Motor neuron (in vitro differentiated cells): ENCODE measurements at regions not wholly inside any gene's neighbourhood (a gene's known extent, or its start where the extent isn't known, plus 50 kb on each side); places are given as distances from the start of the nearest gene placed in this dataset.

Experiments
- ATAC-seq, 8 experiments: fragments of 200-7000 bp; cut with Tn5 transposase; replicated peaks in 6 of 8; 2 replicates each; pipeline ENCODE4 v1.8.0; 2021; ENCODE audit warnings: mild to moderate bottlenecking in 8 of 8, moderate library complexity in 8 of 8
- H3K27ac ChIP-seq, 2 donors: fragments of 250-450 bp; sonication (Bioruptor Pico); 2 replicates each; pipeline ENCODE4 v1.9.0; 2021; ENCODE audit warnings: antibody characterized with exemption in 2 of 2, mild to moderate bottlenecking in 2 of 2, moderate library complexity in 1 of 2
- H3K4me1 ChIP-seq, 2 donors: fragments of 250-450 bp; sonication (Bioruptor Pico); replicated peaks in 1 of 2; 2 replicates each; pipeline ENCODE4 v1.6.1; 2021; ENCODE audit warnings: antibody characterized with exemption in 2 of 2, mild to moderate bottlenecking in 2 of 2, moderate library complexity in 1 of 2
- H3K4me3 ChIP-seq, 5 donors: fragments of 250-450 bp; sonication (Bioruptor Pico); 2 replicates each; pipeline ENCODE4 v1.9.0; 2021; ENCODE audit warnings: antibody characterized with exemption in 5 of 5, mild to moderate bottlenecking in 5 of 5, moderate library complexity in 4 of 5
- WGBS, 10 experiments: fragments of 450-650 bp; shearing (Covaris generic); methylation state at CpG; one replicate each; pipeline ENCODE4 v1.0.0; 2022; 5-methylcytosine and 5-hydroxymethylcytosine counted together
- in situ Hi-C, 9 experiments: fragments of 400-800 bp; cut with MboI; loops; one replicate each; pipeline ENCODE4 v1.15.0; 2021; ENCODE audit warnings: low sequenced_read_pairs in 9 of 9, low pct_unique_long_range_greater_than_20kb in 2 of 9; ENCODE audit not compliant: unreplicated experiment in 9 of 9

GRCh38 chr6:167452338-167453081, 127.6 kb downstream of the TTLL2 start:
- in situ Hi-C loops: no loop called here
- no peak for ATAC-seq
- 33 to 100% (median 83%) methylated on average over 1 to 5 of the region's 8 CpGs; no CpG with 5 or more reads in 2 of the 10 experiments for WGBS, 10 experiments
- Histone ChIP-seq H3K27ac (no peak overlapping the region), H3K4me3 (no peak overlapping the region), H3K4me1 (no peaks in the 10 kb centered on the region)

GRCh38 chr6:167453082-167453446, 128.2 kb downstream of the TTLL2 start:
- ATAC-seq: no peak
- WGBS, 10 experiments: 6 to 96% (median 85%) methylated on average over 3 to 4 of the region's 4 CpGs
- no peak overlapping the region for H3K4me3 ChIP-seq
- no peaks in the 10 kb centered on the region for H3K4me1 ChIP-seq
- in situ Hi-C loops: no loop called here
- no peak overlapping the region for H3K27ac ChIP-seq

GRCh38 chr6:167454003-167454402, 129.1 kb downstream of the TTLL2 start:
- Histone ChIP-seq H3K4me1 (peaks cover 0 to 6% of the 10 kb centered on the region in 2 donors), H3K4me3 (no peak overlapping the region), H3K27ac (no peak overlapping the region)
- in situ Hi-C loops: no loop called here
- no peak for ATAC-seq

GRCh38 chr6:167455371-167455770, 130.5 kb downstream of the TTLL2 start:
- WGBS, 10 experiments: 29 to 100% (median 89%) methylated on average over 2 to 4 of the region's 4 CpGs; no CpG with 5 or more reads in 3 of the 10 experiments
- no peak for ATAC-seq
- in situ Hi-C loops: no loop called here
- Histone ChIP-seq H3K27ac (no peak overlapping the region), H3K4me3 (no peak overlapping the region), H3K4me1 (peaks cover 0 to 8% of the 10 kb centered on the region in 2 donors)

GRCh38 chr6:167462514-167463312, 137.8 kb downstream of the TTLL2 start:
- in situ Hi-C loops: no loop called here
- ATAC-seq: peak in 2 of 8 experiments; percentile 58 to 74
- Histone ChIP-seq H3K4me1 (peaks cover 7 to 8% of the 10 kb centered on the region in 2 donors), H3K4me3 (no peak overlapping the region), H3K27ac (no peak overlapping the region)
- 33 to 100% (median 70%) methylated on average over 2 to 8 of the region's 12 CpGs for WGBS, 10 experiments

GRCh38 chr6:167464177-167464576, 139.3 kb downstream of the TTLL2 start:
- in situ Hi-C loops: no loop called here
- no peak for ATAC-seq
- no peak overlapping the region for H3K4me3 ChIP-seq
- H3K4me1 ChIP-seq: peaks cover under 1 to 7% of the 10 kb centered on the region in 2 donors
- no peak overlapping the region for H3K27ac ChIP-seq
- WGBS, 10 experiments: 10 to 100% (median 83%) methylated on average over 1 to 7 of the region's 7 CpGs; no CpG with 5 or more reads in 1 of the 10 experiments

GRCh38 chr6:167465482-167465881, 140.6 kb downstream of the TTLL2 start:
- H3K4me3 ChIP-seq: no peak overlapping the region

GRCh38 chr6:167467282-167467681, 142.4 kb downstream of the TTLL2 start:
- Histone ChIP-seq H3K4me1 (peaks cover 0 to 10% of the 10 kb centered on the region in 2 donors), H3K4me3 (no peak overlapping the region), H3K27ac (no peak overlapping the region)
- 25 to 94% (median 80%) methylated on average over 2 to 9 of the region's 9 CpGs; no CpG with 5 or more reads in 1 of the 10 experiments for WGBS, 10 experiments
- ATAC-seq: no peak
- in situ Hi-C loops: no loop called here

More at GRCh38 chr6:167465482-167465881, 140.6 kb downstream of the TTLL2 start:
- Histone ChIP-seq H3K4me1 (peaks cover 0 to 7% of the 10 kb centered on the region in 2 donors), H3K27ac (no peak overlapping the region)
- ATAC-seq: peak in 3 of 8 experiments; percentile 54 to 83 (median 77)
- in situ Hi-C loops: no loop called here
- 0 to 77% (median 30%) methylated on average over 1 to 5 of the region's 5 CpGs for WGBS, 10 experiments

GRCh38 chr6:167467793-167468431, 143.0 kb downstream of the TTLL2 start:
- H3K4me1 ChIP-seq: peaks cover 0 to 10% of the 10 kb centered on the region in 2 donors
- no peak overlapping the region for H3K27ac ChIP-seq
- in situ Hi-C loops: no loop called here
- WGBS, 10 experiments: 17 to 95% (median 87%) methylated on average over 4 to 26 of the region's 39 CpGs; no CpG with 5 or more reads in 1 of the 10 experiments
- ATAC-seq: no peak
- no peak overlapping the region for H3K4me3 ChIP-seq

- no peak for ATAC-seq
- H3K4me3 ChIP-seq: no peak overlapping the region
- WGBS, 10 experiments: 0 to 69% (median 41%) methylated on average over 1 to 3 of the region's 3 CpGs; no CpG with 5 or more reads in 6 of the 10 experiments
- in situ Hi-C loops: no loop called here
- H3K4me1 ChIP-seq: peaks cover under 1 to 10% of the 10 kb centered on the region in 2 donors
- H3K27ac ChIP-seq: no peak overlapping the region
Measured at GRCh38 chr6:167469101-167469500, 144.2 kb downstream of the TTLL2 start.

GRCh38 chr6:167469672-167470071, 144.8 kb downstream of the TTLL2 start:
- WGBS, 10 experiments: 0 to 100% (median 77%) methylated on average over 1 to 8 of the region's 10 CpGs; no CpG with 5 or more reads in 4 of the 10 experiments
- ATAC-seq: peak in 4 of 8 experiments; percentile 20 to 40 (median 27)

GRCh38 chr6:167470101-167470835, 145.4 kb downstream of the TTLL2 start:
- ATAC-seq: peak in 3 of 8 experiments; percentile 6 to 19 (median 15)
- in situ Hi-C loops: no loop called here
- H3K4me1 ChIP-seq: peaks cover 4 to 9% of the 10 kb centered on the region in 2 donors
- no peak overlapping the region for H3K4me3 ChIP-seq
- H3K27ac ChIP-seq: no peak overlapping the region
- 20 to 100% (median 97%) methylated on average over 1 to 7 of the region's 13 CpGs; no CpG with 5 or more reads in 2 of the 10 experiments for WGBS, 10 experiments

More at GRCh38 chr6:167469672-167470071, 144.8 kb downstream of the TTLL2 start:
- in situ Hi-C loops: no loop called here
- Histone ChIP-seq H3K4me1 (peaks cover 4 to 13% of the 10 kb centered on the region in 2 donors), H3K27ac (no peak overlapping the region), H3K4me3 (no peak overlapping the region)
